Tibial artery (tissue), 4 donors: ENCODE measurements at regions not wholly inside any gene's neighbourhood (a gene's known extent, or its start where the extent isn't known, plus 50 kb on each side); places are given as distances from the start of the nearest gene placed in this dataset.
"Not testable (repeated sequence)": the region's sequence is repeated elsewhere in the genome, so short reads cannot be mapped to it uniquely, and the experiment has no call there.

Experiments used
- DNase-seq, 2 donors: peaks; one replicate each; pipeline ENCODE4 v3.0.0-alpha.2; 2019
- H3K27ac ChIP-seq, 2 donors: fragments of 200-600 bp; sonication (generic) in 1 of 2; 1 replicate in 1 of 2; 2 replicates in 1 of 2; pipeline ENCODE4 v1.5.1; 2018 to 2019; ENCODE audit warnings: mild to moderate bottlenecking in 1 of 2
- H3K27me3 ChIP-seq, 2 donors: fragments of 200-600 bp; sonication (generic) in 1 of 2; one replicate each; pipeline versions ENCODE4 v1.5.1 to v1.6.0; 2016 to 2019
- H3K36me3 ChIP-seq, 3 donors: fragments of 200-600 bp; sonication (generic) in 2 of 3; one replicate each; pipeline ENCODE4 v1.5.1; 2016 to 2019; ENCODE audit warnings: mild to moderate bottlenecking in 2 of 3
- H3K4me1 ChIP-seq, 4 donors: fragments of 200-600 bp; sonication (generic) in 2 of 4; 1 replicate in 3 of 4; 2 replicates in 1 of 4; pipeline ENCODE4 v1.5.1; 2016 to 2019
- H3K4me3 ChIP-seq, 2 donors: fragments of 200-600 bp; sonication (generic) in 1 of 2; 1 replicate in 1 of 2; 2 replicates in 1 of 2; pipeline ENCODE4 v1.5.1; 2018 to 2019; ENCODE audit warnings: mild to moderate bottlenecking in 2 of 2
- H3K9me3 ChIP-seq, 3 donors: fragments of 200-600 bp; sonication (generic) in 1 of 3; one replicate each; pipeline ENCODE4 v1.5.1; 2016 to 2019
- intact Hi-C: fragments of 100-400 bp; cut with DNase I; formaldehyde crosslinking; loops from one replicate; pipeline ENCODE4 v1.15.0; 2023; ENCODE audit warnings: low total_unique reads
- TF ChIP-seq, protein P1 (sequence below), 2 experiments: fragments of 200-600 bp in 1 of 2; fragments of 450-650 bp in 1 of 2; IDR thresholded peaks; one replicate each; pipeline ENCODE4 v1.5.1; 2017 to 2019; ENCODE audit warnings: antibody characterized with exemption in 2 of 2, mild to moderate bottlenecking in 1 of 2, moderate library complexity in 1 of 2

- DNase-seq = no peak
- intact Hi-C loops = no loop called here
- Histone ChIP-seq H3K4me3 (no peak overlapping the region), H3K4me1 (no peaks in the 10 kb centered on the region), H3K27ac (no peak overlapping the region), H3K9me3 (no peaks in the 10 kb centered on the region), H3K27me3 (no peaks in the 10 kb centered on the region), H3K36me3 (no peaks in the 10 kb centered on the region)
- TF ChIP-seq, protein P1, sequence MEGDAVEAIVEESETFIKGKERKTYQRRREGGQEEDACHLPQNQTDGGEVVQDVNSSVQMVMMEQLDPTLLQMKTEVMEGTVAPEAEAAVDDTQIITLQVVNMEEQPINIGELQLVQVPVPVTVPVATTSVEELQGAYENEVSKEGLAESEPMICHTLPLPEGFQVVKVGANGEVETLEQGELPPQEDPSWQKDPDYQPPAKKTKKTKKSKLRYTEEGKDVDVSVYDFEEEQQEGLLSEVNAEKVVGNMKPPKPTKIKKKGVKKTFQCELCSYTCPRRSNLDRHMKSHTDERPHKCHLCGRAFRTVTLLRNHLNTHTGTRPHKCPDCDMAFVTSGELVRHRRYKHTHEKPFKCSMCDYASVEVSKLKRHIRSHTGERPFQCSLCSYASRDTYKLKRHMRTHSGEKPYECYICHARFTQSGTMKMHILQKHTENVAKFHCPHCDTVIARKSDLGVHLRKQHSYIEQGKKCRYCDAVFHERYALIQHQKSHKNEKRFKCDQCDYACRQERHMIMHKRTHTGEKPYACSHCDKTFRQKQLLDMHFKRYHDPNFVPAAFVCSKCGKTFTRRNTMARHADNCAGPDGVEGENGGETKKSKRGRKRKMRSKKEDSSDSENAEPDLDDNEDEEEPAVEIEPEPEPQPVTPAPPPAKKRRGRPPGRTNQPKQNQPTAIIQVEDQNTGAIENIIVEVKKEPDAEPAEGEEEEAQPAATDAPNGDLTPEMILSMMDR (IDR thresholded peaks at IDR 0.05) = no peak
These were observed 218.8 kb upstream of the ZEB2 start for GRCh38 chr2:144738749-144739148.

- intact Hi-C loops = no loop called here
- H3K4me3 ChIP-seq = no peak overlapping the region
- TF ChIP-seq, protein P1 (IDR thresholded peaks at IDR 0.05) = no peak
These were observed 210.8 kb upstream of the ZEB2 start for GRCh38 chr2:144730711-144731110.

GRCh38 chr2:144724460-144724859 is 204.5 kb upstream of the ZEB2 start:
- intact Hi-C loops, DNase-seq, H3K36me3 ChIP-seq, H3K4me3 ChIP-seq, H3K4me1 ChIP-seq, H3K27ac ChIP-seq, H3K9me3 ChIP-seq, H3K27me3 ChIP-seq: not testable (repeated sequence)

More at GRCh38 chr2:144730711-144731110, 210.8 kb upstream of the ZEB2 start:
- H3K9me3 ChIP-seq = no peaks in the 10 kb centered on the region
- no peak overlapping the region for H3K27ac ChIP-seq
- no peak for DNase-seq
- no peaks in the 10 kb centered on the region for H3K27me3 ChIP-seq
- no peaks in the 10 kb centered on the region for H3K4me1 ChIP-seq
- H3K36me3 ChIP-seq = no peaks in the 10 kb centered on the region

DNA sequence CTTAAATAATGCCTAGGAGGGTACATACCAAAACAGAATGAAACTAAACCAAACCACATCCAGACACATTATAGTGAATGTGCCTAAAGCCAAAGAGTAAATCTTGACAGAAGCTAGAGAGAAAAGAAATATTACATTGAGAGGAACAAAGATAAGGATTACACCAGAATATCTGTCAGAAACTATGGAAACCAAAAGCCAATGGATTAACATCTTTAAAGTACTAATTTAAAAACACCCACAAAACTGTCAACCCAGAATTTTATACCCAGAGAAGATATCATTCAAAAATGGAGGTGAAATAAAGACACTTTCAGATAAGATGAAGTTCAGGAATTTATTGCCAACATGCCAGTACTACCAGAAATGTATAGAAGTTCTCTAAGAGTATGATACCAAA is 198.5 kb upstream of the ZEB2 start:
- H3K27ac ChIP-seq = no peak overlapping the region
- no peak for DNase-seq
- H3K4me3 ChIP-seq = no peak overlapping the region
- intact Hi-C loops = no loop called here
- no peaks in the 10 kb centered on the region for H3K36me3 ChIP-seq
- peaks cover 0 to 14% (median 7%) of the 10 kb centered on the region in 3 donors for H3K9me3 ChIP-seq
- peaks cover 0 to 14% (median under 1%) of the 10 kb centered on the region in 4 donors for H3K4me1 ChIP-seq
- no peaks in the 10 kb centered on the region for H3K27me3 ChIP-seq
- TF ChIP-seq, protein P1 (IDR thresholded peaks at IDR 0.05) = no peak

- Histone ChIP-seq H3K27me3 (no peaks in the 10 kb centered on the region), H3K36me3 (no peaks in the 10 kb centered on the region), H3K27ac (no peak overlapping the region), H3K4me1 (peaks cover 0 to 35% (median 9%) of the 10 kb centered on the region in 4 donors), H3K9me3 (peaks cover 0 to 14% (median 7%) of the 10 kb centered on the region in 3 donors), H3K4me3 (no peak overlapping the region)
- intact Hi-C loops = no loop called here
- DNase-seq = no peak
- TF ChIP-seq, protein P1 (IDR thresholded peaks at IDR 0.05) = no peak
These were observed 196.1 kb upstream of the ZEB2 start for GRCh38 chr2:144715992-144716391.

- peak overlapping the region; percentile 23 to 61 for H3K27ac ChIP-seq
- no peaks in the 10 kb centered on the region for H3K36me3 ChIP-seq
- H3K4me3 ChIP-seq = no peak overlapping the region
- TF ChIP-seq, protein P1 (IDR thresholded peaks at IDR 0.05) = no peak
- no peak for DNase-seq
- H3K27me3 ChIP-seq = no peaks in the 10 kb centered on the region
- H3K9me3 ChIP-seq = peaks cover 0 to 6% (median 6%) of the 10 kb centered on the region in 3 donors
- intact Hi-C loops = no loop called here
- H3K4me1 ChIP-seq = peaks cover 0 to 37% (median 9%) of the 10 kb centered on the region in 4 donors
These were observed 193.5 kb upstream of the ZEB2 start for GRCh38 chr2:144713410-144713809.
